HG03139 (cell line): ENCODE measurements at regions not wholly inside any gene's neighbourhood (a gene's known extent, or its start where the extent isn't known, plus 50 kb on each side); places are given as distances from the start of the nearest gene placed in this dataset.

Experiments
- ATAC-seq: cut with Tn5 transposase; IDR thresholded peaks from one replicate; pipeline ENCODE4 v1.9.1; 2021; ENCODE audit not compliant: unreplicated experiment

- ATAC-seq: no peak
These were observed 305.1 kb upstream of the RGMB start for GRCh38 chr5:98468188-98468869.

- no peak for ATAC-seq
These were observed 302.7 kb upstream of the RGMB start for GRCh38 chr5:98470747-98471146.

GRCh38 chr5:98471458-98471857 is 302.0 kb upstream of the RGMB start:
- no peak for ATAC-seq

GRCh38 chr5:98474216-98474615 is 299.2 kb upstream of the RGMB start:
- no peak for ATAC-seq

- ATAC-seq: no peak
These were observed 298.7 kb upstream of the RGMB start for GRCh38 chr5:98474782-98475181.

- ATAC-seq: no peak
These were observed 290.9 kb upstream of the RGMB start for GRCh38 chr5:98482321-98483300.

- ATAC-seq: no peak
These were observed 290.2 kb upstream of the RGMB start for GRCh38 chr5:98483301-98483685.

GRCh38 chr5:98489021-98489420 is 284.4 kb upstream of the RGMB start:
- ATAC-seq: no peak

- no peak for ATAC-seq
These were observed 283.1 kb upstream of the RGMB start for GRCh38 chr5:98490348-98490747.

GRCh38 chr5:98492258-98492657 is 281.2 kb upstream of the RGMB start:
- ATAC-seq: no peak

- ATAC-seq: no peak
These were observed 276.0 kb upstream of the RGMB start for GRCh38 chr5:98497418-98497817.

GRCh38 chr5:98498028-98498427 is 275.4 kb upstream of the RGMB start:
- ATAC-seq: no peak

GRCh38 chr5:98499892-98500291 is 273.6 kb upstream of the RGMB start:
- no peak for ATAC-seq

- ATAC-seq: no peak
These were observed 272.7 kb upstream of the RGMB start for GRCh38 chr5:98500811-98501210.

GRCh38 chr5:98503616-98504015 is 269.8 kb upstream of the RGMB start:
- ATAC-seq: no peak

GRCh38 chr5:98504505-98504904 is 269.0 kb upstream of the RGMB start:
- no peak for ATAC-seq

- ATAC-seq: no peak
These were observed 263.1 kb upstream of the RGMB start for GRCh38 chr5:98510143-98510985.

- no peak for ATAC-seq
These were observed 260.1 kb upstream of the RGMB start for GRCh38 chr5:98513380-98513779.

GRCh38 chr5:98514215-98514614 is 259.2 kb upstream of the RGMB start:
- ATAC-seq: no peak

GRCh38 chr5:98516701-98517100 is 256.8 kb upstream of the RGMB start:
- ATAC-seq: no peak
